ENCODE measurements at regions not wholly inside any gene's neighbourhood (a gene's known extent, or its start where the extent isn't known, plus 50 kb on each side); places are given as distances from the start of the nearest gene placed in this dataset.

- ATAC-seq (no peak), DNase-seq (no peak)
- no peaks in the 10 kb centered on the region for H3K36me3 ChIP-seq (ENCODE audit: low read depth)
- TF ChIP-seq CTCF (IDR thresholded peaks at IDR 0.05), result no peak
- H3K9me3 ChIP-seq, result no peaks in the 10 kb centered on the region
- intact Hi-C loops (cut with DNase I, micrococcal nuclease), result no loop called here
- no peak overlapping the region for H3K4me3 ChIP-seq
- H3K4me1 ChIP-seq (ENCODE audit: low read depth), result no peaks in the 10 kb centered on the region
These were observed 354.2 kb downstream of the CDH7 start for GRCh38 chr18:66105016-66105415.

- ATAC-seq, result no peak
- DNase-seq, result no peak
- intact Hi-C loops (cut with DNase I, micrococcal nuclease), result no loop called here
- no peak overlapping the region for H3K4me3 ChIP-seq
- no peaks in the 10 kb centered on the region for H3K9me3 ChIP-seq
- H3K36me3 ChIP-seq (ENCODE audit: low read depth), result no peaks in the 10 kb centered on the region
- no peaks in the 10 kb centered on the region for H3K4me1 ChIP-seq (ENCODE audit: low read depth)
- no peak for TF ChIP-seq CTCF (IDR thresholded peaks at IDR 0.05)
These were observed 352.7 kb downstream of the CDH7 start for GRCh38 chr18:66103550-66103949.

GRCh38 chr18:66083078-66083477, 332.3 kb downstream of the CDH7 start:
- DNase-seq (no peak), ATAC-seq (no peak)
- no peaks in the 10 kb centered on the region for H3K4me1 ChIP-seq (ENCODE audit: low read depth)
- TF ChIP-seq CTCF (IDR thresholded peaks at IDR 0.05), result no peak
- H3K36me3 ChIP-seq (ENCODE audit: low read depth), result no peaks in the 10 kb centered on the region
- H3K4me3 ChIP-seq, result no peak overlapping the region
- no peaks in the 10 kb centered on the region for H3K9me3 ChIP-seq
- intact Hi-C loops (cut with DNase I, micrococcal nuclease), result no loop called here

GRCh38 chr18:66078925-66079800, 328.4 kb downstream of the CDH7 start:
- no peak for DNase-seq
- Histone ChIP-seq H3K36me3 (ENCODE audit: low read depth) (no peaks in the 10 kb centered on the region), H3K9me3 (no peaks in the 10 kb centered on the region), H3K4me3 (no peak overlapping the region), H3K4me1 (ENCODE audit: low read depth) (no peaks in the 10 kb centered on the region)
- intact Hi-C loops (cut with DNase I, micrococcal nuclease), result no loop called here
- ATAC-seq, result no peak
- TF ChIP-seq CTCF (IDR thresholded peaks at IDR 0.05), result no peak

GRCh38 chr18:66077066-66077465, 326.3 kb downstream of the CDH7 start:
- Histone ChIP-seq H3K36me3 (ENCODE audit: low read depth) (no peaks in the 10 kb centered on the region), H3K4me1 (ENCODE audit: low read depth) (no peaks in the 10 kb centered on the region), H3K4me3 (no peak overlapping the region), H3K9me3 (no peaks in the 10 kb centered on the region)
- no peak for TF ChIP-seq CTCF (IDR thresholded peaks at IDR 0.05)
- intact Hi-C loops (cut with DNase I, micrococcal nuclease), result no loop called here
- ATAC-seq, result no peak
- DNase-seq, result no peak

Data from mucosa of descending colon (tissue), 3 donors.